Keratinocyte (primary cell): ENCODE measurements at regions not wholly inside any gene's neighbourhood (a gene's known extent, or its start where the extent isn't known, plus 50 kb on each side); places are given as distances from the start of the nearest gene placed in this dataset.
"Not testable (repeated sequence)": the region's sequence is repeated elsewhere in the genome, so short reads cannot be mapped to it uniquely, and the experiment has no call there.

Source experiments
- DNase-seq: peaks from one replicate; pipeline ENCODE4 v3.0.0-alpha.2; 2011; ENCODE audit warnings: low read depth, missing footprints, low spot score
- FAIRE-seq: peaks from 2 replicates; lab custom pipeline; 2011; peaks lifted over from hg19 to GRCh38; lab: Jason Lieb, UNC
- H2AFZ ChIP-seq: 2 replicates; pipeline ENCODE4 v1.6.0; 2012; ENCODE audit warnings: low read length, control low read depth, inconsistent platforms; ENCODE audit not compliant: control insufficient read depth
- H3K27ac ChIP-seq: 2 replicates; pipeline ENCODE4 v1.5.1; 2011; ENCODE audit warnings: low read length; ENCODE audit not compliant: control insufficient read depth, insufficient read depth
- H3K27me3 ChIP-seq: 3 replicates; pipeline ENCODE4 v1.6.0; 2011; ENCODE audit warnings: low read length; ENCODE audit not compliant: control insufficient read depth, insufficient read depth; ENCODE audit errors: extremely low read depth
- H3K36me3 ChIP-seq, 2 experiments: 2 replicates in 1 of 2; 3 replicates in 1 of 2; pipeline ENCODE4 v1.5.1; 2011; ENCODE audit warnings: low read length in 2 of 2, mild to moderate bottlenecking in 1 of 2; ENCODE audit not compliant: control insufficient read depth in 2 of 2, insufficient read depth in 2 of 2; ENCODE audit errors: extremely low read depth in 1 of 2
- H3K4me1 ChIP-seq: 3 replicates; pipeline ENCODE4 v1.5.1; 2011; ENCODE audit warnings: low read length; ENCODE audit not compliant: control insufficient read depth, insufficient read depth; ENCODE audit errors: extremely low read depth
- H3K4me2 ChIP-seq: 3 replicates; pipeline ENCODE4 v1.6.0; 2011; ENCODE audit warnings: low read depth, low read length; ENCODE audit not compliant: control insufficient read depth, insufficient read depth; ENCODE audit errors: extremely low read depth
- H3K4me3 ChIP-seq, 3 experiments: fragments of 200-600 bp in 1 of 3; sonication (generic) in 1 of 3; 2 replicates in 2 of 3; 3 replicates in 1 of 3; pipeline ENCODE4 v1.5.1; 2011 to 2016; ENCODE audit warnings: low read length in 3 of 3, mild to moderate bottlenecking in 3 of 3, control low read depth in 2 of 3, inconsistent platforms in 1 of 3, low read depth in 1 of 3, mixed read lengths in 1 of 3, mixed run types in 1 of 3, moderate library complexity in 1 of 3; ENCODE audit not compliant: control insufficient read depth in 2 of 3, insufficient read depth in 2 of 3; ENCODE audit errors: extremely low read depth in 1 of 3
- H3K79me2 ChIP-seq: 2 replicates; pipeline ENCODE4 v1.6.0; 2012; ENCODE audit warnings: low read length; ENCODE audit not compliant: control insufficient read depth, insufficient read depth
- H3K9ac ChIP-seq: 3 replicates; pipeline ENCODE4 v1.6.0; 2011; ENCODE audit warnings: low read length; ENCODE audit not compliant: control insufficient read depth, insufficient read depth; ENCODE audit errors: extremely low read depth
- H3K9me1 ChIP-seq: 3 replicates; pipeline ENCODE4 v1.6.0; 2011; ENCODE audit warnings: low read length; ENCODE audit not compliant: control insufficient read depth, insufficient read depth; ENCODE audit errors: extremely low read depth
- H3K9me3 ChIP-seq: 2 replicates; pipeline ENCODE4 v1.5.1; 2012; ENCODE audit warnings: low read depth, low read length; ENCODE audit not compliant: control insufficient read depth
- H4K20me1 ChIP-seq: 3 replicates; pipeline ENCODE4 v1.6.0; 2011; ENCODE audit warnings: low read length; ENCODE audit not compliant: control insufficient read depth, insufficient read depth; ENCODE audit errors: extremely low read depth
- EZH2 ChIP-seq: IDR thresholded peaks from one replicate; pipeline ENCODE4 v1.6.1; 2012; ENCODE audit warnings: inconsistent platforms, mild to moderate bottlenecking, low read length, moderate library complexity
- dilution Hi-C: fragments of 300-500 bp; cut with MboI; formaldehyde crosslinking; loops from one replicate; pipeline ENCODE4 v1.7.0; 2020; ENCODE audit warnings: low sequenced_read_pairs; ENCODE audit not compliant: extremely low pct_ligation_motif_present
- TF ChIP-seq, protein P1 (sequence below), 3 experiments: IDR thresholded peaks in 1 of 3; conservative IDR thresholded peaks in 1 of 3; optimal IDR thresholded peaks in 1 of 3; 2 replicates in 2 of 3; 3 replicates in 1 of 3; pipeline versions ENCODE3 to v1.5.1; 2011; ENCODE audit warnings: low read length in 3 of 3, mild to moderate bottlenecking in 3 of 3, moderate library complexity in 2 of 3, control low read depth in 1 of 3, inconsistent platforms in 1 of 3; ENCODE audit not compliant: insufficient read depth in 2 of 3; ENCODE audit errors: extremely low read depth in 1 of 3

DNA sequence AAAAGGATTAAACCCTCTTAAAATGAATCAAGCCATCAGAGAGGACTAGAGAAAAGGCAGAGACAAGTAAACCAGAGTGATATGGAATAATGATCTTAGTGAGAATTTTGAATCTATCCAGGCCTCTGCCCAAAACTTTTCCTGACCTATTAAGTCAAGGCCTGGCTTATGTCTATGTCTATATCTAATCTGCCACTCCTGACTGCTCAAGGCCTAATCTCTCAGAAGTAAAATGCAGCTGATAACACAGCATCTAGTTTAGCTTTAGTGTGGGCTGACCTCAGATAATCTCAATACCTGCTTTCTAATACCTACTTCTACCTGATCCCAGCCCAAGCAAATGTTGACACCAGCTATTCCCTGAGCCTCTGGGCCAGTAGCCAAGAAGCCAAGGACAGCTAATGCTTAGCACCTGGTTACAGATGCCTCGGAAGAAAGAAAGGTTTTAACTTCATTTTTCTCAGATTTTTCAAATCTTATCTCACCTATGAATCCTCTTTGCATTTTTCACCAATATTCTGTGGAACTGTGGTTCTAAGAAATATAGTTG lies 1472.5 kb upstream of the SEL1L start:
- H3K4me1 ChIP-seq, result no peaks in the 10 kb centered on the region
- FAIRE-seq, result no peak
- H2AFZ ChIP-seq, result no peak overlapping the region
- H3K9me1 ChIP-seq, result no peaks in the 10 kb centered on the region
- H3K36me3 ChIP-seq, result no peaks in the 10 kb centered on the region
- H4K20me1 ChIP-seq, result no peaks in the 10 kb centered on the region
- TF ChIP-seq, protein P1, sequence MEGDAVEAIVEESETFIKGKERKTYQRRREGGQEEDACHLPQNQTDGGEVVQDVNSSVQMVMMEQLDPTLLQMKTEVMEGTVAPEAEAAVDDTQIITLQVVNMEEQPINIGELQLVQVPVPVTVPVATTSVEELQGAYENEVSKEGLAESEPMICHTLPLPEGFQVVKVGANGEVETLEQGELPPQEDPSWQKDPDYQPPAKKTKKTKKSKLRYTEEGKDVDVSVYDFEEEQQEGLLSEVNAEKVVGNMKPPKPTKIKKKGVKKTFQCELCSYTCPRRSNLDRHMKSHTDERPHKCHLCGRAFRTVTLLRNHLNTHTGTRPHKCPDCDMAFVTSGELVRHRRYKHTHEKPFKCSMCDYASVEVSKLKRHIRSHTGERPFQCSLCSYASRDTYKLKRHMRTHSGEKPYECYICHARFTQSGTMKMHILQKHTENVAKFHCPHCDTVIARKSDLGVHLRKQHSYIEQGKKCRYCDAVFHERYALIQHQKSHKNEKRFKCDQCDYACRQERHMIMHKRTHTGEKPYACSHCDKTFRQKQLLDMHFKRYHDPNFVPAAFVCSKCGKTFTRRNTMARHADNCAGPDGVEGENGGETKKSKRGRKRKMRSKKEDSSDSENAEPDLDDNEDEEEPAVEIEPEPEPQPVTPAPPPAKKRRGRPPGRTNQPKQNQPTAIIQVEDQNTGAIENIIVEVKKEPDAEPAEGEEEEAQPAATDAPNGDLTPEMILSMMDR (optimal IDR thresholded peaks at IDR 0.05 in 1 of 3, IDR thresholded peaks at IDR 0.05 in 1 of 3, conservative IDR thresholded peaks at IDR 0.05 in 1 of 3; ENCODE audit: extremely low read depth in 1 of 3, insufficient read depth in 2 of 3, low read length in 3 of 3), result no peak
- TF ChIP-seq EZH2, result no peak
- dilution Hi-C loops, result no loop called here
- H3K9me3 ChIP-seq, result no peaks in the 10 kb centered on the region
- no peak overlapping the region for H3K4me2 ChIP-seq
- no peaks in the 10 kb centered on the region for H3K27me3 ChIP-seq
- H3K9ac ChIP-seq, result no peak overlapping the region
- DNase-seq, result no peak
- H3K79me2 ChIP-seq, result no peaks in the 10 kb centered on the region
- H3K27ac ChIP-seq, result no peak overlapping the region
- no peak overlapping the region for H3K4me3 ChIP-seq

DNA sequence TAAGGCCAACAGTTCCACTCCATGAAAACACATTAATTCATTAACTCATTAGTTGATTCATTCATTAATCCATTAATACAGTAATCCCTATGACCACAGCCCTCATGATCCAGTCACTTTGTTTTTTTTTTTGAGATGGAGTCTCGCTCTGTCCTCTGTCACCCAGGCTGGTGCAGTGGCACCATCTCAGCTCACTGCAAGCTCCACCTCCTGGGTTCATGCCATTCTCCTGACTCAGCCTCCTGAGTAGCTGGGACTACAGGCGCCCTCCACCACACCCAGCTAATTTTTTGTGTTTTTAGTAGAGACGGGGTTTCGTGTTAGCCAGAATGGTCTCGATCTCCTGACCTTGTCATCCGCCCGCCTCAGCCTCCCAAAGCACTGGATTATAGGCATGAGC lies 1473.4 kb upstream of the SEL1L start:
- H3K27ac ChIP-seq, H3K9ac ChIP-seq, H3K4me2 ChIP-seq, H3K4me3 ChIP-seq, H3K79me2 ChIP-seq, H3K9me1 ChIP-seq, H4K20me1 ChIP-seq, H3K9me3 ChIP-seq, H3K36me3 ChIP-seq, H3K4me1 ChIP-seq, DNase-seq, H2AFZ ChIP-seq, FAIRE-seq, H3K27me3 ChIP-seq, dilution Hi-C loops: not testable (repeated sequence)

DNA sequence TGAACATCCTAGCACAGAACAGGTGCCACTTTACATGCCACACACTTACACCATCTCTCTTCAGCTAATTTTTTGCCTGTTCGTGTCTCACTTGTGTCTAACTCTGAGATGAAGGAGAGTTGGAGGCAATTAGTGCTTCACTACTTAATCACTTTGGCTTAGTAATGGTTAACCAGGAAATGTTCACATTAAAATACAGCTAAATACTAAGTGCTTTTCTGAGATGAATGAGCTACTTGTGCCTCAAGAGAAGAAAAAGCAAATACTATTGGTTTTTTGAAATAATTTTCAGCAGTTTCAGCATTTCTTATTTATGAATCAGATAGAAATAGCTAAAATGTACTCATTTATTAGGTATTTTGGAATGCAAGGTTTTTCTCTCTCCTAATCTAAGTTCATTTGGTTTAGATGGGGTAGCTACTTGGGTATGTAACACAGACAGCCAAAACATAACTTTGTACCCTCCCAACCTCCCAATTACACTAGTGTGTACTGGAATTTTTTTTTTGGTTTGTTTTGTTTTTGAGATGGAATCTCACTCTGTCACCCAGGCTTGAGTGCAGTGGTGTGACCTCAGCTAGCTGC lies 1474.1 kb upstream of the SEL1L start:
- Histone ChIP-seq H3K4me3 (no peak overlapping the region), H3K4me1 (no peaks in the 10 kb centered on the region), H3K9me1 (no peaks in the 10 kb centered on the region), H2AFZ (no peak overlapping the region), H3K27ac (no peak overlapping the region), H3K27me3 (no peaks in the 10 kb centered on the region), H3K36me3 (no peaks in the 10 kb centered on the region), H4K20me1 (no peaks in the 10 kb centered on the region), H3K9ac (no peak overlapping the region), H3K9me3 (no peaks in the 10 kb centered on the region), H3K4me2 (no peak overlapping the region), H3K79me2 (no peaks in the 10 kb centered on the region)
- dilution Hi-C loops, result no loop called here
- DNase-seq (no peak), FAIRE-seq (no peak)
- no peak for TF ChIP-seq EZH2
- TF ChIP-seq, protein P1 (optimal IDR thresholded peaks at IDR 0.05 in 1 of 3, IDR thresholded peaks at IDR 0.05 in 1 of 3, conservative IDR thresholded peaks at IDR 0.05 in 1 of 3; ENCODE audit: extremely low read depth in 1 of 3, insufficient read depth in 2 of 3, low read length in 3 of 3), result no peak
